ENCODE measurements at regions not wholly inside any gene's neighbourhood (a gene's known extent, or its start where the extent isn't known, plus 50 kb on each side); places are given as distances from the start of the nearest gene placed in this dataset.

DNA sequence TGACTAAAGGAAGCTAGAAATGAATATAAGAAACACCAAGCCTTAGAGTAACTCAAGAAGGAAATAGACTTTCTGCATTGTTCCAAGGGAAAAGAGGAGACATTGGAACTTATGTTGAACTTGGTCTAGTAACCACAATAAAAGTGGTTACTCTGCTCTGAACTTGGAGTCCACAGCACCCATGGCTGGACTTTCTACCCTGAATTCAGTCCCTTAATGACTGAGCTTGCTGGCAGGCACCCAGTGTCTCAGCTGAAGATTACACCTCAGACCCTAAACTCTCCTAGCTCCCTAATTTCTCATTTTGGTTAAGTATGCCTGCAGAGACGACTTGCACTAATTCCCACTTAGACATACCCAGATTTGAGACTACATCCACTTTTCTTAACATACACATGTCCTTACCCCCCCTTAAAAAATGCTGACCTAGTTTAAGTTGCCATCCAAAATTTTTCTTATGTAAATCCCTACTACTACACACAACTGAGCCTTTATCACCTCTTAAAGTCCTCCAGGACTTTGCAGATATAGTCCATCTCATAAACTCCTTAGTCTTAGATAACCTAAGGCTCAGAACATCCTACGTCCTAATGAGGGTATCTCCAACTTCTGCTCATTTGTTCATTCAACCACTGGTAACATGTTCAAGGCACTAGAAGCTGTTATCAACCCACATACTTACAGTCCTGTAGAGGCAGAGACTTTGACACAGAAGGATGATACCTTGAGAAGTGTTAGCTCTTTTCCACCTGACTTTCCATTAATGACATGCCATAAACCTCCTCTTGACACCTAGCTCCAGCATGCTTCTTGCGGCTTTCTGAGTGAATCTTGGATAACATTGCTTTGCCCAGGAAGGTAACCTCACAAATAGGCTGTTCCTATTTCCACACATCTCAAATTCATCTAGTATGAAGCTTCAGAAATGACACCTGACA is 129.8 kb downstream of the ALDH8A1 start:
- TF ChIP-seq, protein P1, sequence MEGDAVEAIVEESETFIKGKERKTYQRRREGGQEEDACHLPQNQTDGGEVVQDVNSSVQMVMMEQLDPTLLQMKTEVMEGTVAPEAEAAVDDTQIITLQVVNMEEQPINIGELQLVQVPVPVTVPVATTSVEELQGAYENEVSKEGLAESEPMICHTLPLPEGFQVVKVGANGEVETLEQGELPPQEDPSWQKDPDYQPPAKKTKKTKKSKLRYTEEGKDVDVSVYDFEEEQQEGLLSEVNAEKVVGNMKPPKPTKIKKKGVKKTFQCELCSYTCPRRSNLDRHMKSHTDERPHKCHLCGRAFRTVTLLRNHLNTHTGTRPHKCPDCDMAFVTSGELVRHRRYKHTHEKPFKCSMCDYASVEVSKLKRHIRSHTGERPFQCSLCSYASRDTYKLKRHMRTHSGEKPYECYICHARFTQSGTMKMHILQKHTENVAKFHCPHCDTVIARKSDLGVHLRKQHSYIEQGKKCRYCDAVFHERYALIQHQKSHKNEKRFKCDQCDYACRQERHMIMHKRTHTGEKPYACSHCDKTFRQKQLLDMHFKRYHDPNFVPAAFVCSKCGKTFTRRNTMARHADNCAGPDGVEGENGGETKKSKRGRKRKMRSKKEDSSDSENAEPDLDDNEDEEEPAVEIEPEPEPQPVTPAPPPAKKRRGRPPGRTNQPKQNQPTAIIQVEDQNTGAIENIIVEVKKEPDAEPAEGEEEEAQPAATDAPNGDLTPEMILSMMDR (IDR thresholded peaks at IDR 0.05) = no peak
- TF ChIP-seq POLR2A (IDR thresholded peaks at IDR 0.05) = no peak
- no peak for TF ChIP-seq POLR2AphosphoS5 (IDR thresholded peaks at IDR 0.05)
